NCI-H146 (cell line): ENCODE measurements at regions not wholly inside any gene's neighbourhood (a gene's known extent, or its start where the extent isn't known, plus 50 kb on each side); places are given as distances from the start of the nearest gene placed in this dataset.
A peak's percentile ranks its signal among the peaks of the same experiment; 100 is the strongest.

Source experiments
- DNase-seq: peaks from one replicate; lab custom pipeline; 2025; lab: John Stamatoyannopoulos, UW

GRCh38 chr20:50343125-50343489 is 152.5 kb downstream of the CEBPB start:
- DNase-seq: no peak

- DNase-seq: no peak
Observed at GRCh38 chr20:50343490-50344179, 153.0 kb downstream of the CEBPB start.

GRCh38 chr20:50344232-50345071 is 153.8 kb downstream of the CEBPB start:
- no peak for DNase-seq

GRCh38 chr20:50345712-50346373 is 155.2 kb downstream of the CEBPB start:
- DNase-seq: no peak

GRCh38 chr20:50346374-50347283 is 156.0 kb downstream of the CEBPB start:
- no peak for DNase-seq

- DNase-seq: no peak
Observed at GRCh38 chr20:50347284-50348063, 156.8 kb downstream of the CEBPB start.

GRCh38 chr20:50348096-50348495 is 157.5 kb downstream of the CEBPB start:
- DNase-seq: no peak

GRCh38 chr20:50350510-50351249 is 159.5 kb upstream of the PTPN1 start:
- DNase-seq: no peak

GRCh38 chr20:50351541-50351940 is 158.6 kb upstream of the PTPN1 start:
- no peak for DNase-seq

- DNase-seq: no peak
Observed at GRCh38 chr20:50353289-50353961, 156.8 kb upstream of the PTPN1 start.

- DNase-seq: peak; percentile 27
Observed at GRCh38 chr20:50354721-50355589, 155.2 kb upstream of the PTPN1 start.

GRCh38 chr20:50355590-50356524 is 154.3 kb upstream of the PTPN1 start:
- no peak for DNase-seq

GRCh38 chr20:50356525-50356885 is 153.7 kb upstream of the PTPN1 start:
- DNase-seq: no peak

- no peak for DNase-seq
Observed at GRCh38 chr20:50356962-50357782, 153.0 kb upstream of the PTPN1 start.

- DNase-seq: no peak
Observed at GRCh38 chr20:50357783-50358161, 152.4 kb upstream of the PTPN1 start.

GRCh38 chr20:50358166-50358565 is 152.0 kb upstream of the PTPN1 start:
- DNase-seq: no peak

- DNase-seq: no peak
Observed at GRCh38 chr20:50358971-50359370, 151.2 kb upstream of the PTPN1 start.
